Activated CD4-positive, alpha-beta T cell treated with anti-CD3 and anti-CD28 coated beads, Interleukin-2, amount 10 ng/mL, durations not matched to agents 7 days and 5 days (primary cell): ENCODE measurements at regions not wholly inside any gene's neighbourhood (a gene's known extent, or its start where the extent isn't known, plus 50 kb on each side); places are given as distances from the start of the nearest gene placed in this dataset.

Experiments
- CTCF ChIA-PET: fragments of 350-600 bp; sonication (Branson Sonifier 250); formaldehyde crosslinking; loops from one replicate; lab custom pipeline; 2021; ENCODE audit warnings: antibody characterized with exemption; lab: Charles Lee
- POLR2A ChIA-PET: fragments of 350-600 bp; sonication (Branson Sonifier 250); formaldehyde crosslinking; loops from one replicate; lab custom pipeline; 2021; ENCODE audit warnings: antibody characterized with exemption; lab: Charles Lee
- DNase-seq: peaks from one replicate; pipeline ENCODE4 v3.0.0-alpha.2; 2020
- H3K27ac Mint-ChIP-seq: one replicate; pipeline ENCODE4 v1.8.0; 2021; ENCODE audit warnings: mild to moderate bottlenecking, moderate library complexity, mixed read lengths
- H3K27me3 Mint-ChIP-seq: one replicate; pipeline ENCODE4 v1.8.0; 2021; ENCODE audit warnings: mixed read lengths
- H3K36me3 Mint-ChIP-seq: one replicate; pipeline ENCODE4 v1.8.0; 2021; ENCODE audit warnings: low read depth, mixed read lengths
- H3K4me1 Mint-ChIP-seq: one replicate; pipeline ENCODE4 v1.8.0; 2021; ENCODE audit warnings: mixed read lengths
- H3K4me3 Mint-ChIP-seq: one replicate; pipeline ENCODE4 v1.8.0; 2021; ENCODE audit warnings: mild to moderate bottlenecking, moderate library complexity, mixed read lengths
- H3K9me3 Mint-ChIP-seq: one replicate; pipeline ENCODE4 v1.8.0; 2021; ENCODE audit warnings: mixed read lengths

- CTCF ChIA-PET, result no interaction called here
- peaks cover 3% of the 10 kb centered on the region for H3K27me3 Mint-ChIP-seq
- H3K4me1 Mint-ChIP-seq, result no peaks in the 10 kb centered on the region
Measured at GRCh38 chr7:110587294-110587693, 503.6 kb upstream of the LRRN3 start.

GRCh38 chr7:110590415-110590814, 500.5 kb upstream of the LRRN3 start:
- H3K4me1 Mint-ChIP-seq, result no peaks in the 10 kb centered on the region
- POLR2A ChIA-PET, result no interaction called here
- no peaks in the 10 kb centered on the region for H3K27me3 Mint-ChIP-seq
- H3K9me3 Mint-ChIP-seq, result no peaks in the 10 kb centered on the region
- CTCF ChIA-PET, result no interaction called here
- peak; percentile 22 for DNase-seq
- no peak overlapping the region for H3K4me3 Mint-ChIP-seq
- H3K27ac Mint-ChIP-seq, result no peak overlapping the region
- H3K36me3 Mint-ChIP-seq, result no peaks in the 10 kb centered on the region

More at GRCh38 chr7:110587294-110587693, 503.6 kb upstream of the LRRN3 start:
- Mint-ChIP-seq H3K4me3 (no peak overlapping the region), H3K9me3 (peaks cover 2% of the 10 kb centered on the region), H3K27ac (no peak overlapping the region), H3K36me3 (no peaks in the 10 kb centered on the region)
- POLR2A ChIA-PET, result no interaction called here
- DNase-seq, result no peak

- no peak overlapping the region for H3K27ac Mint-ChIP-seq
- H3K4me1 Mint-ChIP-seq, result peaks cover 6% of the 10 kb centered on the region
- no peaks in the 10 kb centered on the region for H3K27me3 Mint-ChIP-seq
- DNase-seq, result no peak
- POLR2A ChIA-PET, result no interaction called here
- no peaks in the 10 kb centered on the region for H3K36me3 Mint-ChIP-seq
- no peaks in the 10 kb centered on the region for H3K9me3 Mint-ChIP-seq
- CTCF ChIA-PET, result no interaction called here
- no peak overlapping the region for H3K4me3 Mint-ChIP-seq
Measured at GRCh38 chr7:110591341-110591740, 499.6 kb upstream of the LRRN3 start.

GRCh38 chr7:110592557-110592956, 498.4 kb upstream of the LRRN3 start:
- H3K9me3 Mint-ChIP-seq, result no peaks in the 10 kb centered on the region
- POLR2A ChIA-PET, result interaction anchor here (0.6 kb wide), 1 partner anchor 124 kb away, joined by 3 read pairs; no protein-coding TSS in a partner anchor
- no peak overlapping the region for H3K4me3 Mint-ChIP-seq
- H3K4me1 Mint-ChIP-seq, result peaks cover 6% of the 10 kb centered on the region
- H3K27me3 Mint-ChIP-seq, result no peaks in the 10 kb centered on the region
- CTCF ChIA-PET, result no interaction called here
- DNase-seq, result no peak
- no peaks in the 10 kb centered on the region for H3K36me3 Mint-ChIP-seq
- no peak overlapping the region for H3K27ac Mint-ChIP-seq

GRCh38 chr7:110593355-110593754, 497.6 kb upstream of the LRRN3 start:
- no peaks in the 10 kb centered on the region for H3K9me3 Mint-ChIP-seq
- CTCF ChIA-PET, result no interaction called here
- H3K27ac Mint-ChIP-seq, result no peak overlapping the region
- no peak for DNase-seq
- no peaks in the 10 kb centered on the region for H3K36me3 Mint-ChIP-seq
- no peaks in the 10 kb centered on the region for H3K27me3 Mint-ChIP-seq
- H3K4me3 Mint-ChIP-seq, result no peak overlapping the region
- peaks cover 6% of the 10 kb centered on the region for H3K4me1 Mint-ChIP-seq
- POLR2A ChIA-PET, result no interaction called here

GRCh38 chr7:110595694-110596093, 495.2 kb upstream of the LRRN3 start:
- Mint-ChIP-seq H3K4me3 (no peak overlapping the region), H3K4me1 (peaks cover 6% of the 10 kb centered on the region), H3K27ac (no peak overlapping the region), H3K27me3 (no peaks in the 10 kb centered on the region), H3K36me3 (no peaks in the 10 kb centered on the region), H3K9me3 (no peaks in the 10 kb centered on the region)
- ChIA-PET POLR2A (no interaction called here), CTCF (no interaction called here)
- peak; percentile 33 for DNase-seq

GRCh38 chr7:110600956-110601355, 490.0 kb upstream of the LRRN3 start:
- Mint-ChIP-seq H3K36me3 (no peaks in the 10 kb centered on the region), H3K4me1 (peaks cover 3% of the 10 kb centered on the region), H3K9me3 (no peaks in the 10 kb centered on the region), H3K4me3 (no peak overlapping the region), H3K27me3 (peaks cover 2% of the 10 kb centered on the region), H3K27ac (no peak overlapping the region)
- no peak for DNase-seq
- POLR2A ChIA-PET, result no interaction called here
- CTCF ChIA-PET, result no interaction called here

GRCh38 chr7:110601710-110602109, 489.2 kb upstream of the LRRN3 start:
- CTCF ChIA-PET, result no interaction called here
- Mint-ChIP-seq H3K4me3 (no peak overlapping the region), H3K9me3 (no peaks in the 10 kb centered on the region), H3K27ac (no peak overlapping the region), H3K4me1 (no peaks in the 10 kb centered on the region), H3K27me3 (peaks cover 2% of the 10 kb centered on the region), H3K36me3 (no peaks in the 10 kb centered on the region)
- POLR2A ChIA-PET, result no interaction called here
- no peak for DNase-seq

GRCh38 chr7:110604206-110604605, 486.7 kb upstream of the LRRN3 start:
- Mint-ChIP-seq H3K36me3 (no peaks in the 10 kb centered on the region), H3K4me3 (no peak overlapping the region), H3K27ac (no peak overlapping the region), H3K4me1 (peaks cover 7% of the 10 kb centered on the region), H3K9me3 (no peaks in the 10 kb centered on the region), H3K27me3 (peaks cover 2% of the 10 kb centered on the region)
- DNase-seq, result no peak
- POLR2A ChIA-PET, result no interaction called here
- CTCF ChIA-PET, result interaction anchor here (0.6 to 0.9 kb wide), 2 partner anchors 22 to 792 kb away, joined by 3 to 4 read pairs; no protein-coding TSS in a partner anchor

- Mint-ChIP-seq H3K4me1 (peaks cover 7% of the 10 kb centered on the region), H3K27ac (no peak overlapping the region), H3K9me3 (no peaks in the 10 kb centered on the region), H3K27me3 (peaks cover 2% of the 10 kb centered on the region), H3K36me3 (no peaks in the 10 kb centered on the region), H3K4me3 (no peak overlapping the region)
- DNase-seq, result no peak
- ChIA-PET CTCF (interaction anchor here (0.6 to 0.9 kb wide), 2 partner anchors 21 to 792 kb away, joined by 3 to 4 read pairs; no protein-coding TSS in a partner anchor), POLR2A (interaction anchor here (0.6 kb wide), 1 partner anchor 111 kb away, joined by 5 read pairs; no protein-coding TSS in a partner anchor)
Measured at GRCh38 chr7:110604885-110605284, 486.0 kb upstream of the LRRN3 start.

GRCh38 chr7:110607050-110607857, 483.7 kb upstream of the LRRN3 start:
- Mint-ChIP-seq H3K36me3 (no peaks in the 10 kb centered on the region), H3K4me1 (peaks cover 10% of the 10 kb centered on the region)

GRCh38 chr7:110609336-110609735, 481.6 kb upstream of the LRRN3 start:
- CTCF ChIA-PET, result no interaction called here
- Mint-ChIP-seq H3K9me3 (peaks cover 2% of the 10 kb centered on the region), H3K4me3 (no peak overlapping the region), H3K27ac (no peak overlapping the region), H3K4me1 (peaks cover 10% of the 10 kb centered on the region), H3K27me3 (peaks cover 4% of the 10 kb centered on the region), H3K36me3 (no peaks in the 10 kb centered on the region)
- no peak for DNase-seq
- POLR2A ChIA-PET, result no interaction called here

More at GRCh38 chr7:110607050-110607857, 483.7 kb upstream of the LRRN3 start:
- Mint-ChIP-seq H3K27ac (no peak overlapping the region), H3K4me3 (no peak overlapping the region), H3K27me3 (peaks cover 4% of the 10 kb centered on the region), H3K9me3 (peaks cover 2% of the 10 kb centered on the region)
- CTCF ChIA-PET, result no interaction called here
- DNase-seq, result peak; percentile 9
- POLR2A ChIA-PET, result no interaction called here

- DNase-seq, result no peak
- ChIA-PET POLR2A (no interaction called here), CTCF (no interaction called here)
- Mint-ChIP-seq H3K27ac (no peak overlapping the region), H3K27me3 (peaks cover 5% of the 10 kb centered on the region), H3K4me3 (no peak overlapping the region), H3K4me1 (peaks cover 3% of the 10 kb centered on the region), H3K9me3 (peaks cover 9% of the 10 kb centered on the region), H3K36me3 (no peaks in the 10 kb centered on the region)
Measured at GRCh38 chr7:110612680-110613079, 478.2 kb upstream of the LRRN3 start.
